ENCODE measurements at regions not wholly inside any gene's neighbourhood (a gene's known extent, or its start where the extent isn't known, plus 50 kb on each side); places are given as distances from the start of the nearest gene placed in this dataset.

DNA sequence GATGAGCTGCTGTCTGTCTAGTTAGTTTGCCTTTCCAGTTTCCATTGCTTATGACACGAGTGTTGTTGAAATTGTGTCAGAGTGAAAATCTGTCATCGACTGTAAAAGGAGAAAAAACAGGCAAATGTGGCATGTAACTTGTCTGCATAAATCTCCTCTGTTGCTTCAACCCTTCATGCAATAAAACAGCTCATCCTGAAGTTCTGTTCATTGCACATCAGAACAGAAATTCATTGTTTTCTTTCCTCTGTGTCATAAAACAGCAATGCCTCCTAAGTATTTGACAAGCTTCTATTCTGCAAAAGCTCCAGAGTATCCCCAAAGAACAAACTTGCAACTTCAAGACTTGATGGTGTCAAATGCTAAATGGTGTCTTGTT is 432.1 kb downstream of the MEIS1 start:
- ChIA-PET POLR2A (no interaction called here), RAD21 (ENCODE audit: unreplicated experiment) (no interaction called here), SMC1A (ENCODE audit: uncharacterized antibody, unreplicated experiment) (interaction anchor here (1.2 kb wide), 1 partner anchor 9 kb away, joined by 3 read pairs; no protein-coding TSS in a partner anchor), CTCF (no interaction called here)
- Histone ChIP-seq H3K9ac (ENCODE audit: control insufficient read depth, insufficient read depth, low read length) (no peak overlapping the region), H3K36me3 (ENCODE audit: control insufficient read depth in 2 of 2, insufficient read depth in 2 of 2, low read length in 1 of 2) (no peaks in the 10 kb centered on the region), H3K4me3 (no peak overlapping the region), H3K4me2 (ENCODE audit: control insufficient read depth, insufficient read depth) (no peak overlapping the region), H4K20me1 (ENCODE audit: control insufficient read depth, insufficient read depth) (no peaks in the 10 kb centered on the region), H3K79me2 (ENCODE audit: control insufficient read depth, insufficient read depth, low read length) (no peaks in the 10 kb centered on the region), H3K27ac (ENCODE audit: control insufficient read depth, insufficient read depth) (no peak overlapping the region), H3K9me3 (replicated peaks; ENCODE audit: control insufficient read depth, insufficient read depth, low read length) (no peaks in the 10 kb centered on the region), H3K27me3 (replicated peaks in 1 of 2; ENCODE audit: control insufficient read depth in 2 of 2, insufficient read depth in 2 of 2, low read length in 1 of 2) (no peaks in the 10 kb centered on the region), H2AFZ (ENCODE audit: control insufficient read depth, low read depth, low read length) (no peak overlapping the region), H3K4me1 (ENCODE audit: control insufficient read depth, insufficient read depth, low read length) (no peaks in the 10 kb centered on the region)
- BruUV-seq (replicated peaks): no TSS peak
- intact Hi-C loops (cut with micrococcal nuclease; ENCODE audit: unreplicated experiment) (no loop called here), in situ Hi-C loops (cut with MboI) (no loop called here)
- TF ChIP-seq CBX3 (IDR thresholded peaks at IDR 0.05; ENCODE audit: borderline replicate concordance, low read depth) (no peak), IKZF2 (IDR thresholded peaks at IDR 0.05) (no peak), SPI1 (IDR thresholded peaks at IDR 0.05; ENCODE audit: borderline replicate concordance, insufficient read depth, low read depth, low read length) (no peak), IKZF1 (conservative IDR thresholded peaks at IDR 0.05) (no peak), POLR2A (IDR thresholded peaks at IDR 0.05; ENCODE audit: low read depth, low read length) (no peak), STAT3 (IDR thresholded peaks at IDR 0.05; ENCODE audit: low read depth, low read length) (no peak), BRCA1 (IDR thresholded peaks at IDR 0.05; ENCODE audit: low read depth, low read length) (no peak), RAD21 (IDR thresholded peaks at IDR 0.05; ENCODE audit: insufficient read depth, low read depth, low read length) (no peak), MXI1 (IDR thresholded peaks at IDR 0.05; ENCODE audit: low read depth, low read length) (no peak), PML (IDR thresholded peaks at IDR 0.05; ENCODE audit: low read length) (no peak), KLF5 (IDR thresholded peaks at IDR 0.05; ENCODE audit: partially characterized antibody) (no peak), NBN (IDR thresholded peaks at IDR 0.05) (no peak), RELA (IDR thresholded peaks at IDR 0.05; ENCODE audit: borderline replicate concordance, partially characterized antibody) (no peak), CBX5 (IDR thresholded peaks at IDR 0.05; ENCODE audit: low read depth) (no peak), NR2C1 (IDR thresholded peaks at IDR 0.05) (no peak), ZNF622 (IDR thresholded peaks at IDR 0.05) (no peak)
- ATAC-seq (no peak), DNase-seq (ENCODE audit: low read depth, low spot score) (no peak), FAIRE-seq (no peak)
- WGBS (ENCODE audit: insufficient coverage, insufficient replicate concordance, low lambda C conversion rate, missing lambda C conversion rate): 3% methylated on average over 2 of the region's 2 CpGs

Data from GM12878 (cell line).